ENCODE measurements at regions not wholly inside any gene's neighbourhood (a gene's known extent, or its start where the extent isn't known, plus 50 kb on each side); places are given as distances from the start of the nearest gene placed in this dataset.

DNA sequence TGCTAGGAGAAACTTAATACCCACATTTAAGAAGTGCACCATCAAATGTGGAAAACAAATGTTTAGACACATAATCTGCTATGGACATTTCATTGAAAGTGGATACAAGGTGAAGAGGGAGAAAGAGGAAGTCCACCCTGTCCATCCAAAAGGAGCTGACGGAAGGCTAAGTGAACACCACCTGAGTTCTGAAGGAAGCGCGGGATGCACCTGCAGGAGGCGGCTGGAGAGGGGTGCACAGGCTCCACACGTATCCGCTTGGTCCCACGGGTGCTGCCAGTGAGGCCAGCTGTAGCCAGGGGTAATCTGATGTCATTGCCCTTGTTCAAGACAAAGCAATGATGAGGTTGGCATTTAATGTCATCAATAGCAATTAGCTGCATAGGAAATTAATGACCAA lies 75.9 kb upstream of the TMEM18 start:
- Histone ChIP-seq H3K36me3 (no peaks in the 10 kb centered on the region), H3K4me1 (no peaks in the 10 kb centered on the region), H3K4me3 (no peak overlapping the region), H3K27me3 (no peaks in the 10 kb centered on the region), H3K27ac (no peak overlapping the region), H3K9me3 (no peaks in the 10 kb centered on the region)
- intact Hi-C loops (cut with DNase I), result no loop called here
- TF ChIP-seq POLR2AphosphoS5 (IDR thresholded peaks at IDR 0.05; ENCODE audit: insufficient read depth in 1 of 2, low read depth in 1 of 2) (no peak), POLR2A (IDR thresholded peaks at IDR 0.05) (no peak)
- TF ChIP-seq, protein P1, sequence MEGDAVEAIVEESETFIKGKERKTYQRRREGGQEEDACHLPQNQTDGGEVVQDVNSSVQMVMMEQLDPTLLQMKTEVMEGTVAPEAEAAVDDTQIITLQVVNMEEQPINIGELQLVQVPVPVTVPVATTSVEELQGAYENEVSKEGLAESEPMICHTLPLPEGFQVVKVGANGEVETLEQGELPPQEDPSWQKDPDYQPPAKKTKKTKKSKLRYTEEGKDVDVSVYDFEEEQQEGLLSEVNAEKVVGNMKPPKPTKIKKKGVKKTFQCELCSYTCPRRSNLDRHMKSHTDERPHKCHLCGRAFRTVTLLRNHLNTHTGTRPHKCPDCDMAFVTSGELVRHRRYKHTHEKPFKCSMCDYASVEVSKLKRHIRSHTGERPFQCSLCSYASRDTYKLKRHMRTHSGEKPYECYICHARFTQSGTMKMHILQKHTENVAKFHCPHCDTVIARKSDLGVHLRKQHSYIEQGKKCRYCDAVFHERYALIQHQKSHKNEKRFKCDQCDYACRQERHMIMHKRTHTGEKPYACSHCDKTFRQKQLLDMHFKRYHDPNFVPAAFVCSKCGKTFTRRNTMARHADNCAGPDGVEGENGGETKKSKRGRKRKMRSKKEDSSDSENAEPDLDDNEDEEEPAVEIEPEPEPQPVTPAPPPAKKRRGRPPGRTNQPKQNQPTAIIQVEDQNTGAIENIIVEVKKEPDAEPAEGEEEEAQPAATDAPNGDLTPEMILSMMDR (IDR thresholded peaks at IDR 0.05), result no peak
- peak in 1 of 2 donors; percentile 64 for DNase-seq (ENCODE audit: extremely low spot score in 2 of 2)

- no peaks in the 10 kb centered on the region for H3K27me3 ChIP-seq
- no peak for DNase-seq (ENCODE audit: extremely low spot score in 2 of 2)
- H3K4me3 ChIP-seq, result no peak overlapping the region
- no peak overlapping the region for H3K27ac ChIP-seq
- no peaks in the 10 kb centered on the region for H3K36me3 ChIP-seq
- intact Hi-C loops (cut with DNase I), result no loop called here
- no peaks in the 10 kb centered on the region for H3K4me1 ChIP-seq
- TF ChIP-seq POLR2AphosphoS5 (IDR thresholded peaks at IDR 0.05; ENCODE audit: insufficient read depth in 1 of 2, low read depth in 1 of 2) (no peak), POLR2A (IDR thresholded peaks at IDR 0.05) (no peak)
- TF ChIP-seq, protein P1 (IDR thresholded peaks at IDR 0.05), result no peak
- no peaks in the 10 kb centered on the region for H3K9me3 ChIP-seq
These were observed 74.3 kb upstream of the TMEM18 start for GRCh38 chr2:751474-751873.

DNA sequence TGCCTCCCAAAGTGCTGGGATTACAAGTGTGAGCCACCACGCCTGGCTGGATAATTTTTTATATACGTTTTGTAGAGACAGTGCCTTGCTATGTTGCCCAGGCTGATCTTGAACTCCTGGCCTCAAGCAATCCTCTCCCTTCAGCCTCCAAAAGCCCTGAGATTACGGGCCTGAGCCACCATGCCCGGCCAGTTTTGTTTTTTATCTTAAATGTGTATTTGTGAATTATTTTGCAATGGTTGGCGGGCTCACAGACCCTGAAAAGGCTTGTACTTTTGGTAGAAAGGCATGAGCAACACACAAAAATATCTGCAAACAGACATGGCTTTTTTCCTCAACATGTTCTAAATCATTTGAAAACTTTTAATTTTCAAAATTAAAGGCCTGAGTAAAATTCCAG lies 73.4 kb upstream of the TMEM18 start:
- H3K4me3 ChIP-seq, result no peak overlapping the region
- no peaks in the 10 kb centered on the region for H3K9me3 ChIP-seq
- H3K36me3 ChIP-seq, result no peaks in the 10 kb centered on the region
- no peaks in the 10 kb centered on the region for H3K4me1 ChIP-seq
- no peaks in the 10 kb centered on the region for H3K27me3 ChIP-seq
- TF ChIP-seq POLR2A (IDR thresholded peaks at IDR 0.05) (no peak), POLR2AphosphoS5 (IDR thresholded peaks at IDR 0.05; ENCODE audit: insufficient read depth in 1 of 2, low read depth in 1 of 2) (no peak)
- TF ChIP-seq, protein P1 (IDR thresholded peaks at IDR 0.05), result no peak
- no peak overlapping the region for H3K27ac ChIP-seq
- DNase-seq (ENCODE audit: extremely low spot score in 2 of 2), result no peak
- intact Hi-C loops (cut with DNase I), result no loop called here

- Histone ChIP-seq H3K4me1 (no peaks in the 10 kb centered on the region), H3K9me3 (no peaks in the 10 kb centered on the region), H3K27me3 (no peaks in the 10 kb centered on the region), H3K36me3 (no peaks in the 10 kb centered on the region), H3K27ac (no peak overlapping the region), H3K4me3 (no peak overlapping the region)
- TF ChIP-seq, protein P1 (IDR thresholded peaks at IDR 0.05), result no peak
- no peak for TF ChIP-seq POLR2AphosphoS5 (IDR thresholded peaks at IDR 0.05; ENCODE audit: insufficient read depth in 1 of 2, low read depth in 1 of 2)
- no peak for TF ChIP-seq POLR2A (IDR thresholded peaks at IDR 0.05)
- no peak for DNase-seq (ENCODE audit: extremely low spot score in 2 of 2)
- intact Hi-C loops (cut with DNase I), result no loop called here
These were observed 70.7 kb upstream of the TMEM18 start for GRCh38 chr2:747762-748351.

DNA sequence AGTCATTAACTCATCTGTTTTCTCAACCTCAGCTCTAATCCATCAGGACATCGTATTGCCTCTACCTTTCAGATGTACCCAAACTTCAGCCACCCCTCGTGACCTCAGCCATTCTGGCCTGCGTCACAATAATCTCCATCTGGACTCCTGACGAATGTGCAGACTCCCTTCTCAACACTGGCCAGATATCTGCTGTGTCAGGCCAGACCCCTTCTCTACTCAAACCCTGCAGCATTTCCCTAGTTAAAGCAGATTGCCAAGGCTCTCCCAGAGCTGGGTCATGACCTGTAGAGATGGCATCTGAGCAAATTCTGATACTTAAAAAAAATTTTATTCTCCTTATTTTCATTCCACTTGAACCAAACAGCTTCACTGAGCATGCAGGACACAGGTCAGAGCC lies 69.5 kb upstream of the TMEM18 start:
- H3K36me3 ChIP-seq, result no peaks in the 10 kb centered on the region
- DNase-seq (ENCODE audit: extremely low spot score in 2 of 2), result no peak
- H3K9me3 ChIP-seq, result no peaks in the 10 kb centered on the region
- TF ChIP-seq POLR2AphosphoS5 (IDR thresholded peaks at IDR 0.05; ENCODE audit: insufficient read depth in 1 of 2, low read depth in 1 of 2), result no peak
- no peak for TF ChIP-seq POLR2A (IDR thresholded peaks at IDR 0.05)
- TF ChIP-seq, protein P1 (IDR thresholded peaks at IDR 0.05), result no peak
- no peak overlapping the region for H3K4me3 ChIP-seq
- H3K4me1 ChIP-seq, result no peaks in the 10 kb centered on the region
- H3K27me3 ChIP-seq, result no peaks in the 10 kb centered on the region
- H3K27ac ChIP-seq, result no peak overlapping the region
- intact Hi-C loops (cut with DNase I), result no loop called here
